ENCODE measurements at regions not wholly inside any gene's neighbourhood (a gene's known extent, or its start where the extent isn't known, plus 50 kb on each side); places are given as distances from the start of the nearest gene placed in this dataset.

- Histone ChIP-seq H3K27me3 (replicated peaks; ENCODE audit: control insufficient read depth, insufficient read depth, low read length, poor library complexity, severe bottlenecking) (peaks cover 3% of the 10 kb centered on the region), H3K4me1 (ENCODE audit: control insufficient read depth, insufficient read depth, low read length, poor library complexity, severe bottlenecking) (no peaks in the 10 kb centered on the region), H3K36me3 (ENCODE audit: control insufficient read depth, insufficient read depth, low read length) (no peaks in the 10 kb centered on the region), H3K27ac (ENCODE audit: insufficient read depth, low read length, poor library complexity, severe bottlenecking) (no peak overlapping the region), H3K9me3 (ENCODE audit: control insufficient read depth, low read length) (no peaks in the 10 kb centered on the region), H3K4me3 (ENCODE audit: insufficient read depth, low read depth, low read length, poor library complexity, severe bottlenecking) (no peak overlapping the region)
- DNase-seq = no peak
Observed at GRCh38 chr1:234778221-234779159, 168.5 kb upstream of the IRF2BP2 start.

- no peaks in the 10 kb centered on the region for H3K4me1 ChIP-seq (ENCODE audit: control insufficient read depth, insufficient read depth, low read length, poor library complexity, severe bottlenecking)
- H3K9me3 ChIP-seq (ENCODE audit: control insufficient read depth, low read length) = no peaks in the 10 kb centered on the region
- no peak overlapping the region for H3K4me3 ChIP-seq (ENCODE audit: insufficient read depth, low read depth, low read length, poor library complexity, severe bottlenecking)
- DNase-seq = no peak
- H3K27me3 ChIP-seq (replicated peaks; ENCODE audit: control insufficient read depth, insufficient read depth, low read length, poor library complexity, severe bottlenecking) = peaks cover 3% of the 10 kb centered on the region
- no peaks in the 10 kb centered on the region for H3K36me3 ChIP-seq (ENCODE audit: control insufficient read depth, insufficient read depth, low read length)
- H3K27ac ChIP-seq (ENCODE audit: insufficient read depth, low read length, poor library complexity, severe bottlenecking) = no peak overlapping the region
Observed at GRCh38 chr1:234777856-234778220, 167.9 kb upstream of the IRF2BP2 start.

GRCh38 chr1:234776876-234777855, 167.2 kb upstream of the IRF2BP2 start:
- Histone ChIP-seq H3K27me3 (replicated peaks; ENCODE audit: control insufficient read depth, insufficient read depth, low read length, poor library complexity, severe bottlenecking) (peaks cover 3% of the 10 kb centered on the region), H3K36me3 (ENCODE audit: control insufficient read depth, insufficient read depth, low read length) (no peaks in the 10 kb centered on the region), H3K4me1 (ENCODE audit: control insufficient read depth, insufficient read depth, low read length, poor library complexity, severe bottlenecking) (peaks cover under 1% of the 10 kb centered on the region), H3K9me3 (ENCODE audit: control insufficient read depth, low read length) (no peaks in the 10 kb centered on the region), H3K27ac (ENCODE audit: insufficient read depth, low read length, poor library complexity, severe bottlenecking) (no peak overlapping the region), H3K4me3 (ENCODE audit: insufficient read depth, low read depth, low read length, poor library complexity, severe bottlenecking) (no peak overlapping the region)
- no peak for DNase-seq

GRCh38 chr1:234776256-234776875, 166.4 kb upstream of the IRF2BP2 start:
- H3K4me3 ChIP-seq (ENCODE audit: insufficient read depth, low read depth, low read length, poor library complexity, severe bottlenecking) = no peak overlapping the region
- no peak for DNase-seq

GRCh38 chr1:234775477-234776246, 165.7 kb upstream of the IRF2BP2 start:
- H3K4me3 ChIP-seq (ENCODE audit: insufficient read depth, low read depth, low read length, poor library complexity, severe bottlenecking) = no peak overlapping the region
- H3K27ac ChIP-seq (ENCODE audit: insufficient read depth, low read length, poor library complexity, severe bottlenecking) = no peak overlapping the region
- no peak for DNase-seq

More at GRCh38 chr1:234776256-234776875, 166.4 kb upstream of the IRF2BP2 start:
- peaks cover 3% of the 10 kb centered on the region for H3K27me3 ChIP-seq (replicated peaks; ENCODE audit: control insufficient read depth, insufficient read depth, low read length, poor library complexity, severe bottlenecking)
- H3K9me3 ChIP-seq (ENCODE audit: control insufficient read depth, low read length) = no peaks in the 10 kb centered on the region
- peaks cover 9% of the 10 kb centered on the region for H3K4me1 ChIP-seq (ENCODE audit: control insufficient read depth, insufficient read depth, low read length, poor library complexity, severe bottlenecking)
- H3K36me3 ChIP-seq (ENCODE audit: control insufficient read depth, insufficient read depth, low read length) = no peaks in the 10 kb centered on the region
- no peak overlapping the region for H3K27ac ChIP-seq (ENCODE audit: insufficient read depth, low read length, poor library complexity, severe bottlenecking)

GRCh38 chr1:234774971-234775370, 165.0 kb upstream of the IRF2BP2 start:
- Histone ChIP-seq H3K9me3 (ENCODE audit: control insufficient read depth, low read length) (no peaks in the 10 kb centered on the region), H3K27ac (ENCODE audit: insufficient read depth, low read length, poor library complexity, severe bottlenecking) (no peak overlapping the region), H3K4me1 (ENCODE audit: control insufficient read depth, insufficient read depth, low read length, poor library complexity, severe bottlenecking) (peaks cover 12% of the 10 kb centered on the region), H3K36me3 (ENCODE audit: control insufficient read depth, insufficient read depth, low read length) (no peaks in the 10 kb centered on the region), H3K4me3 (ENCODE audit: insufficient read depth, low read depth, low read length, poor library complexity, severe bottlenecking) (no peak overlapping the region), H3K27me3 (replicated peaks; ENCODE audit: control insufficient read depth, insufficient read depth, low read length, poor library complexity, severe bottlenecking) (peaks cover 3% of the 10 kb centered on the region)
- DNase-seq = no peak

More at GRCh38 chr1:234775477-234776246, 165.7 kb upstream of the IRF2BP2 start:
- peaks cover 12% of the 10 kb centered on the region for H3K4me1 ChIP-seq (ENCODE audit: control insufficient read depth, insufficient read depth, low read length, poor library complexity, severe bottlenecking)
- no peaks in the 10 kb centered on the region for H3K9me3 ChIP-seq (ENCODE audit: control insufficient read depth, low read length)
- no peaks in the 10 kb centered on the region for H3K36me3 ChIP-seq (ENCODE audit: control insufficient read depth, insufficient read depth, low read length)
- H3K27me3 ChIP-seq (replicated peaks; ENCODE audit: control insufficient read depth, insufficient read depth, low read length, poor library complexity, severe bottlenecking) = peaks cover 3% of the 10 kb centered on the region

- no peak overlapping the region for H3K27ac ChIP-seq (ENCODE audit: insufficient read depth, low read length, poor library complexity, severe bottlenecking)
- peaks cover 3% of the 10 kb centered on the region for H3K27me3 ChIP-seq (replicated peaks; ENCODE audit: control insufficient read depth, insufficient read depth, low read length, poor library complexity, severe bottlenecking)
- H3K9me3 ChIP-seq (ENCODE audit: control insufficient read depth, low read length) = no peaks in the 10 kb centered on the region
- no peak for DNase-seq
- peaks cover 19% of the 10 kb centered on the region for H3K4me1 ChIP-seq (ENCODE audit: control insufficient read depth, insufficient read depth, low read length, poor library complexity, severe bottlenecking)
- no peak overlapping the region for H3K4me3 ChIP-seq (ENCODE audit: insufficient read depth, low read depth, low read length, poor library complexity, severe bottlenecking)
- no peaks in the 10 kb centered on the region for H3K36me3 ChIP-seq (ENCODE audit: control insufficient read depth, insufficient read depth, low read length)
Observed at GRCh38 chr1:234773936-234774677, 164.1 kb upstream of the IRF2BP2 start.

GRCh38 chr1:234772345-234773147, 162.6 kb upstream of the IRF2BP2 start:
- no peaks in the 10 kb centered on the region for H3K9me3 ChIP-seq (ENCODE audit: control insufficient read depth, low read length)
- DNase-seq = peak; percentile 69 to 81 (median 71)
- H3K36me3 ChIP-seq (ENCODE audit: control insufficient read depth, insufficient read depth, low read length) = no peaks in the 10 kb centered on the region
- peaks cover 34% of the 10 kb centered on the region for H3K4me1 ChIP-seq (ENCODE audit: control insufficient read depth, insufficient read depth, low read length, poor library complexity, severe bottlenecking)
- H3K4me3 ChIP-seq (ENCODE audit: insufficient read depth, low read depth, low read length, poor library complexity, severe bottlenecking) = peak overlapping the region; percentile 21
- H3K27ac ChIP-seq (ENCODE audit: insufficient read depth, low read length, poor library complexity, severe bottlenecking) = peak overlapping the region; percentile 64
- H3K27me3 ChIP-seq (replicated peaks; ENCODE audit: control insufficient read depth, insufficient read depth, low read length, poor library complexity, severe bottlenecking) = no peaks in the 10 kb centered on the region

All from effector memory CD4-positive, alpha-beta T cell (primary cell).